Bronchial epithelial cell (primary cell): ENCODE measurements at regions not wholly inside any gene's neighbourhood (a gene's known extent, or its start where the extent isn't known, plus 50 kb on each side); places are given as distances from the start of the nearest gene placed in this dataset.

Experiments used
- DNase-seq: peaks from one replicate; pipeline ENCODE4 v3.0.0-alpha.2; 2010; ENCODE audit warnings: low read depth
- FAIRE-seq: peaks from 2 replicates; lab custom pipeline; 2011; peaks lifted over from hg19 to GRCh38; lab: Jason Lieb, UNC
- H3K27me3 ChIP-seq: 2 replicates; pipeline ENCODE4 v1.5.1; 2011; ENCODE audit warnings: low read length; ENCODE audit not compliant: control insufficient read depth, insufficient read depth
- H3K36me3 ChIP-seq: 2 replicates; pipeline ENCODE4 v1.5.1; 2011; ENCODE audit warnings: low read length; ENCODE audit not compliant: control insufficient read depth, insufficient read depth
- H3K4me3 ChIP-seq: 2 replicates; pipeline ENCODE4 v1.5.1; 2011; ENCODE audit warnings: mild to moderate bottlenecking, low read depth, low read length, control low read depth
- CTCF ChIP-seq: IDR thresholded peaks from 2 replicates; pipeline ENCODE4 v1.5.1; 2011; ENCODE audit warnings: mild to moderate bottlenecking, moderate library complexity, low read length, control low read depth, inconsistent platforms; ENCODE audit not compliant: insufficient read depth, severe bottlenecking

GRCh38 chr5:133741396-133741795, 129.1 kb upstream of the FSTL4 start:
- TF ChIP-seq CTCF = no peak
- no peaks in the 10 kb centered on the region for H3K36me3 ChIP-seq
- H3K27me3 ChIP-seq = no peaks in the 10 kb centered on the region
- H3K4me3 ChIP-seq = no peak overlapping the region
- no peak for DNase-seq
- no peak for FAIRE-seq

DNA sequence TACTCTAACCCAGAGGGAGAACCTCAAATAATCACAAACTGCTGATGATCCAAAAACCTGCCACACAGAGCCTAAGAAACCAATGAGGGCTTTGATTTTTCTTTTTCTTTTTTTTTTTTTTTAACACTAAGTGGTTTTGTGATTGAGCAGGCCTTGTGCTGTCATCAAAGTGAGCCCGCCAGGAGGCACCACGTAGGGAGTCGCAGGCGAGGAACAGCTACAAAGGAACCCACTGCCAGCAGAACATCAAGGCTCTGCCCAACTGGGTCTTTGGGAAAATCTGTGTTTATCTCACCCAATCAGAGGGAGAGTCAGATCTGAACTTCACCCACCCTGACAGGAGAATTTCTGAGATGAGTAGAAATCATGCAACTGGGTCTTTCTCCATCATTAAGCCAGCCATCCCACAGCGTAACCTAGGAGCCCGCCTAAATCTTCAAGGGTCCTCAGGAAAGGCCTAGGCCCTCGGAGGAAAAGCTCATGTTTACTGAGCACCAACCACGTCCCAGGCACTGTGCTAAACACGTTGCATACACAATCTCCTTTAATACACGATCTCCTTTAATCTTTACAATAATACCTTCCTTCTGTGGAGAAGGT, 126.9 kb upstream of the FSTL4 start:
- FAIRE-seq (no peak), DNase-seq (no peak)
- no peaks in the 10 kb centered on the region for H3K36me3 ChIP-seq
- no peak for TF ChIP-seq CTCF
- H3K27me3 ChIP-seq = no peaks in the 10 kb centered on the region
- no peak overlapping the region for H3K4me3 ChIP-seq

- Histone ChIP-seq H3K4me3 (no peak overlapping the region), H3K27me3 (no peaks in the 10 kb centered on the region), H3K36me3 (no peaks in the 10 kb centered on the region)
- FAIRE-seq (no peak), DNase-seq (peak; percentile 83)
- TF ChIP-seq CTCF = no peak
Observed at GRCh38 chr5:133738271-133738670, 125.9 kb upstream of the FSTL4 start.

DNA sequence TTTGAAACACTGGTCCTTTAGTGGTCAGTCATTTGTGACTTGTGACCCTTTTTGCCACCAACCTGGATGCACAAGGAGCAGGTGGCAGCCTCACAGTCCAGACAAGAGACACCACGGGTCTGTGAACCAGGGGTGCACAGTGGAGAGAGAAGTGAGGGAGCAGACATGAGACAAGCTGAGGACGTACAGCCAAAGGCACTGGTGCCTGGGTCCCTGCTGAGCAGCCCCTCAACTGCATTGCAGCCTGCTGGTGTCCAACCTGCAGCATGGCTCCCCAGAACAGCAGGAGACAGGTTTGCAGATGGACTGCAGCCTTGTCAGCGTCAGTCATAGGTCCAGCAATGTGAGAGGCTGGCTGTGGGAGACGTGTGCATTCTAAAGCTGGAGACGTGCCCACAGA, 124.2 kb upstream of the FSTL4 start:
- TF ChIP-seq CTCF = no peak
- no peak for DNase-seq
- H3K27me3 ChIP-seq = no peaks in the 10 kb centered on the region
- no peak overlapping the region for H3K4me3 ChIP-seq
- no peak for FAIRE-seq
- H3K36me3 ChIP-seq = no peaks in the 10 kb centered on the region

- no peaks in the 10 kb centered on the region for H3K36me3 ChIP-seq
- no peaks in the 10 kb centered on the region for H3K27me3 ChIP-seq
- FAIRE-seq (no peak), DNase-seq (peak; percentile 57)
- no peak overlapping the region for H3K4me3 ChIP-seq
- TF ChIP-seq CTCF = no peak
Observed at GRCh38 chr5:133735346-133735745, 123.0 kb upstream of the FSTL4 start.

DNA sequence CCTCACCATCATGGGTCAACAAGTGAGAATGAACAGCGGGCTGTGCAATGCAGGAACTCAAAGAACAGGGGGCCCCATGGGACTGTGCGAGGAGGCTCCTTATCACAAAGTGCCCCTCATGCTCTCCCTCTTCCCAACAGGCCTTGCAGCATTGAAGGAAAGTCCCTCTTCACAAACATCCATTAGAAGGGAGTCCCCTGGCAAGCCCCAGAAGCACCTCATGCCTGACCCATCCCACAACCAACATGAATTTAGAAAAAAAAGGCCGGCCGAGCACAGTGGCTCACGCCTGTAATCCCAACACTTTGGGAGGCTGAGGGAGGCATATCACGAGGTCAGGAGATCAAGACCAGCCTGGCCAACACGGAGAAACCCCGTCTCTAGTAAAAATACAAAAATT, 122.6 kb upstream of the FSTL4 start:
- Histone ChIP-seq H3K4me3 (no peak overlapping the region), H3K36me3 (no peaks in the 10 kb centered on the region), H3K27me3 (no peaks in the 10 kb centered on the region)
- no peak for DNase-seq
- no peak for FAIRE-seq
- TF ChIP-seq CTCF = no peak
